Neural cell (in vitro differentiated cells): ENCODE measurements at regions not wholly inside any gene's neighbourhood (a gene's known extent, or its start where the extent isn't known, plus 50 kb on each side); places are given as distances from the start of the nearest gene placed in this dataset.

Source experiments
- H2AFZ ChIP-seq: fragments of 200-600, 300-800 bp; sonication (generic), shearing (Covaris generic); 2 replicates; pipeline ENCODE4 v1.6.0; 2014; ENCODE audit warnings: low read depth, mild to moderate bottlenecking, antibody characterized with exemption, low read length, moderate library complexity
- H3F3A ChIP-seq: fragments of 200-600 bp; shearing (Covaris generic); 2 replicates; pipeline ENCODE4 v1.6.1; 2016; ENCODE audit warnings: mild to moderate bottlenecking, moderate library complexity, mixed read lengths, antibody characterized with exemption, low read length; ENCODE audit not compliant: insufficient read depth, poor library complexity, severe bottlenecking
- H3K27ac ChIP-seq: fragments of 200-600, 300-800 bp; sonication (generic), shearing (Covaris generic); 2 replicates; pipeline ENCODE4 v1.5.1; 2014; ENCODE audit warnings: mild to moderate bottlenecking, low read length, moderate library complexity
- H3K27me3 ChIP-seq: fragments of 300-800, 200-600 bp; sonication (generic), shearing (Covaris generic); 2 replicates; pipeline ENCODE4 v1.6.0; 2014; ENCODE audit warnings: mild to moderate bottlenecking, low read depth, low read length, moderate library complexity; ENCODE audit not compliant: insufficient read depth
- H3K36me3 ChIP-seq: fragments of 300-800, 200-600 bp; sonication (generic), shearing (Covaris generic); 2 replicates; pipeline ENCODE4 v1.5.1; 2014; ENCODE audit warnings: mild to moderate bottlenecking, antibody characterized with exemption, low read length, moderate library complexity; ENCODE audit not compliant: insufficient read depth
- H3K4me2 ChIP-seq: fragments of 300-800, 200-600 bp; sonication (generic), shearing (Covaris generic); 2 replicates; pipeline ENCODE4 v1.6.0; 2014; ENCODE audit warnings: mild to moderate bottlenecking, low read length
- H3K4me3 ChIP-seq: fragments of 300-800, 200-600 bp; sonication (generic), shearing (Covaris generic); 2 replicates; pipeline ENCODE4 v1.5.1; 2014; ENCODE audit warnings: mild to moderate bottlenecking, low read length, moderate library complexity
- H3K79me2 ChIP-seq: fragments of 200-600 bp; shearing (Covaris generic); replicated peaks from 2 replicates; pipeline ENCODE4 v1.6.0; 2014; ENCODE audit warnings: mild to moderate bottlenecking, low read length, moderate library complexity; ENCODE audit not compliant: insufficient read depth
- H3K9ac ChIP-seq: fragments of 300-800, 200-600 bp; sonication (generic), shearing (Covaris generic); 2 replicates; pipeline ENCODE4 v1.6.1; 2016; ENCODE audit warnings: mild to moderate bottlenecking, low read length, mixed read lengths
- H3K9me2 ChIP-seq: fragments of 200-600 bp; shearing (Covaris generic); 2 replicates; pipeline ENCODE4 v1.6.1; 2016; ENCODE audit warnings: mild to moderate bottlenecking, low read length, mixed read lengths; ENCODE audit not compliant: insufficient read depth
- H3K9me3 ChIP-seq: fragments of 200-600, 300-800 bp; sonication (generic), shearing (Covaris generic); 2 replicates; pipeline ENCODE4 v1.6.1; 2016; ENCODE audit warnings: mild to moderate bottlenecking, mixed run types, low read length, moderate library complexity, mixed read lengths
- H4K20me1 ChIP-seq: fragments of 200-600 bp; shearing (Covaris generic); 2 replicates; pipeline ENCODE4 v1.6.1; 2016; ENCODE audit warnings: mild to moderate bottlenecking, mixed run types; ENCODE audit not compliant: insufficient read depth
- CTCF ChIP-seq: fragments of 450-650 bp; IDR thresholded peaks from 2 replicates; pipeline ENCODE4 v1.5.1; 2014; ENCODE audit warnings: antibody characterized with exemption, mild to moderate bottlenecking, moderate library complexity; ENCODE audit not compliant: poor library complexity, severe bottlenecking
- EP300 ChIP-seq: fragments of 450-650 bp; conservative IDR thresholded peaks from 2 replicates; pipeline ENCODE4 v1.6.1; 2014; ENCODE audit warnings: antibody characterized with exemption, mild to moderate bottlenecking, moderate library complexity; ENCODE audit not compliant: poor library complexity, severe bottlenecking
- EZH2 ChIP-seq: fragments of 200-600, 300-800 bp; shearing (Covaris generic), sonication (generic); IDR thresholded peaks from 2 replicates; pipeline ENCODE4 v1.6.1; 2014; ENCODE audit warnings: antibody characterized with exemption, low read length, borderline replicate concordance, mild to moderate bottlenecking; ENCODE audit not compliant: insufficient read depth, poor library complexity, severe bottlenecking
- MXI1 ChIP-seq: fragments of 450-650 bp; conservative IDR thresholded peaks from 2 replicates; pipeline ENCODE4 v1.6.1; 2014; ENCODE audit warnings: antibody characterized with exemption, mild to moderate bottlenecking; ENCODE audit not compliant: poor library complexity, severe bottlenecking
- POLR2AphosphoS5 ChIP-seq: IDR thresholded peaks from 2 replicates; pipeline ENCODE4 v1.6.1; 2012
- RAD21 ChIP-seq: fragments of 450-650 bp; conservative IDR thresholded peaks from 2 replicates; pipeline ENCODE4 v1.6.1; 2014; ENCODE audit warnings: antibody characterized with exemption, mild to moderate bottlenecking, moderate library complexity
- REST ChIP-seq: IDR thresholded peaks from 2 replicates; pipeline ENCODE4 v1.6.1; 2012; ENCODE audit warnings: borderline replicate concordance
- SMC3 ChIP-seq: fragments of 450-650 bp; conservative IDR thresholded peaks from 2 replicates; pipeline ENCODE4 v1.6.1; 2014; ENCODE audit warnings: antibody characterized with exemption, mild to moderate bottlenecking, moderate library complexity; ENCODE audit not compliant: poor library complexity
- TAF1 ChIP-seq: IDR thresholded peaks from 2 replicates; pipeline ENCODE4 v1.6.1; 2012; ENCODE audit warnings: low read depth

- no peaks in the 10 kb centered on the region for H3K79me2 ChIP-seq
These were observed 1819.8 kb upstream of the C9orf72 start for GRCh38 chr9:29393064-29393463.

GRCh38 chr9:29394855-29395254 lies 1821.6 kb upstream of the C9orf72 start:
- H3K4me2 ChIP-seq = no peak overlapping the region
- no peak overlapping the region for H3K27ac ChIP-seq
- H3K9me3 ChIP-seq = no peaks in the 10 kb centered on the region
- H3F3A ChIP-seq = no peaks in the 10 kb centered on the region
- no peaks in the 10 kb centered on the region for H3K79me2 ChIP-seq
- H4K20me1 ChIP-seq = no peaks in the 10 kb centered on the region
- H2AFZ ChIP-seq = no peak overlapping the region
- H3K9ac ChIP-seq = no peak overlapping the region
- H3K27me3 ChIP-seq = no peaks in the 10 kb centered on the region
- H3K36me3 ChIP-seq = no peaks in the 10 kb centered on the region
- no peak overlapping the region for H3K4me3 ChIP-seq
- no peaks in the 10 kb centered on the region for H3K9me2 ChIP-seq
- TF ChIP-seq CTCF (no peak), POLR2AphosphoS5 (no peak), EP300 (no peak), EZH2 (no peak), TAF1 (no peak), RAD21 (no peak), REST (no peak)

More at GRCh38 chr9:29393064-29393463, 1819.8 kb upstream of the C9orf72 start:
- H3K4me3 ChIP-seq = no peak overlapping the region
- H3K27ac ChIP-seq = no peak overlapping the region
- H3K4me2 ChIP-seq = no peak overlapping the region
- H3K9ac ChIP-seq = no peak overlapping the region
- no peaks in the 10 kb centered on the region for H3K9me3 ChIP-seq
- H3F3A ChIP-seq = no peaks in the 10 kb centered on the region
- no peaks in the 10 kb centered on the region for H3K9me2 ChIP-seq
- TF ChIP-seq RAD21 = no peak
- no peak for TF ChIP-seq SMC3
- TF ChIP-seq CTCF = no peak
- no peak for TF ChIP-seq EZH2
- no peak for TF ChIP-seq POLR2AphosphoS5
- TF ChIP-seq MXI1 = no peak
- no peak for TF ChIP-seq TAF1
- no peak for TF ChIP-seq EP300
- TF ChIP-seq REST = no peak
- H3K36me3 ChIP-seq = no peaks in the 10 kb centered on the region
- no peaks in the 10 kb centered on the region for H3K27me3 ChIP-seq
- H2AFZ ChIP-seq = no peak overlapping the region
- no peaks in the 10 kb centered on the region for H4K20me1 ChIP-seq
